ENCODE measurements at regions not wholly inside any gene's neighbourhood (a gene's known extent, or its start where the extent isn't known, plus 50 kb on each side); places are given as distances from the start of the nearest gene placed in this dataset.

DNA sequence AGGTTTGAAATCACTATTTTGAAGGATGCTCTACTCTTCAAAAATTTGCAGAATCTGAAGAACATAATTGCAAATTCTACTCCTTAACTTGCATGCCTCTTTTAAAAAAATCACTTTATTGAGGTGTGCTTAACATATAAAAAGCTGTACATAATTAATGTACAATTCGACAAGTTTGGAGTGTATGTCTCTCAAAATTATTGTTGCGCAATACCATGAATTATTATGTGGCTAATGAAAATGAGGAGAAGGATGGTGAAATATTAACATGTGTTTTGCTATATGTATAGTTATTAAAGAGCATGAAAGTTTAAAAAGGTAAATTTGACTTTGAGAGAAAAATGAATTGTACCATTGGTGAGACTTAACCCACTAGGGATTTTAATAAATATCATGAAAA, 187.2 kb upstream of the MALRD1 start:
- TF ChIP-seq, protein P1, sequence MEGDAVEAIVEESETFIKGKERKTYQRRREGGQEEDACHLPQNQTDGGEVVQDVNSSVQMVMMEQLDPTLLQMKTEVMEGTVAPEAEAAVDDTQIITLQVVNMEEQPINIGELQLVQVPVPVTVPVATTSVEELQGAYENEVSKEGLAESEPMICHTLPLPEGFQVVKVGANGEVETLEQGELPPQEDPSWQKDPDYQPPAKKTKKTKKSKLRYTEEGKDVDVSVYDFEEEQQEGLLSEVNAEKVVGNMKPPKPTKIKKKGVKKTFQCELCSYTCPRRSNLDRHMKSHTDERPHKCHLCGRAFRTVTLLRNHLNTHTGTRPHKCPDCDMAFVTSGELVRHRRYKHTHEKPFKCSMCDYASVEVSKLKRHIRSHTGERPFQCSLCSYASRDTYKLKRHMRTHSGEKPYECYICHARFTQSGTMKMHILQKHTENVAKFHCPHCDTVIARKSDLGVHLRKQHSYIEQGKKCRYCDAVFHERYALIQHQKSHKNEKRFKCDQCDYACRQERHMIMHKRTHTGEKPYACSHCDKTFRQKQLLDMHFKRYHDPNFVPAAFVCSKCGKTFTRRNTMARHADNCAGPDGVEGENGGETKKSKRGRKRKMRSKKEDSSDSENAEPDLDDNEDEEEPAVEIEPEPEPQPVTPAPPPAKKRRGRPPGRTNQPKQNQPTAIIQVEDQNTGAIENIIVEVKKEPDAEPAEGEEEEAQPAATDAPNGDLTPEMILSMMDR (conservative IDR thresholded peaks at IDR 0.05 in 1 of 2, IDR thresholded peaks at IDR 0.05 in 1 of 2; ENCODE audit: low read depth in 1 of 2, low read length in 2 of 2) = no peak
- TF ChIP-seq EZH2 (IDR thresholded peaks at IDR 0.05; ENCODE audit: low read length, missing control alignments) = no peak

All from fibroblast of lung (primary cell).